Neural cell (in vitro differentiated cells): ENCODE measurements at regions not wholly inside any gene's neighbourhood (a gene's known extent, or its start where the extent isn't known, plus 50 kb on each side); places are given as distances from the start of the nearest gene placed in this dataset.

Experiments
- H2AFZ ChIP-seq: fragments of 200-600, 300-800 bp; sonication (generic), shearing (Covaris generic); 2 replicates; pipeline ENCODE4 v1.6.0; 2014; ENCODE audit warnings: low read depth, mild to moderate bottlenecking, antibody characterized with exemption, low read length, moderate library complexity
- H3F3A ChIP-seq: fragments of 200-600 bp; shearing (Covaris generic); 2 replicates; pipeline ENCODE4 v1.6.1; 2016; ENCODE audit warnings: mild to moderate bottlenecking, moderate library complexity, mixed read lengths, antibody characterized with exemption, low read length; ENCODE audit not compliant: insufficient read depth, poor library complexity, severe bottlenecking
- H3K27ac ChIP-seq: fragments of 200-600, 300-800 bp; sonication (generic), shearing (Covaris generic); 2 replicates; pipeline ENCODE4 v1.5.1; 2014; ENCODE audit warnings: mild to moderate bottlenecking, low read length, moderate library complexity
- H3K27me3 ChIP-seq: fragments of 300-800, 200-600 bp; sonication (generic), shearing (Covaris generic); 2 replicates; pipeline ENCODE4 v1.6.0; 2014; ENCODE audit warnings: mild to moderate bottlenecking, low read depth, low read length, moderate library complexity; ENCODE audit not compliant: insufficient read depth
- H3K36me3 ChIP-seq: fragments of 300-800, 200-600 bp; sonication (generic), shearing (Covaris generic); 2 replicates; pipeline ENCODE4 v1.5.1; 2014; ENCODE audit warnings: mild to moderate bottlenecking, antibody characterized with exemption, low read length, moderate library complexity; ENCODE audit not compliant: insufficient read depth
- H3K4me2 ChIP-seq: fragments of 300-800, 200-600 bp; sonication (generic), shearing (Covaris generic); 2 replicates; pipeline ENCODE4 v1.6.0; 2014; ENCODE audit warnings: mild to moderate bottlenecking, low read length
- H3K4me3 ChIP-seq: fragments of 300-800, 200-600 bp; sonication (generic), shearing (Covaris generic); 2 replicates; pipeline ENCODE4 v1.5.1; 2014; ENCODE audit warnings: mild to moderate bottlenecking, low read length, moderate library complexity
- H3K79me2 ChIP-seq: fragments of 200-600 bp; shearing (Covaris generic); replicated peaks from 2 replicates; pipeline ENCODE4 v1.6.0; 2014; ENCODE audit warnings: mild to moderate bottlenecking, low read length, moderate library complexity; ENCODE audit not compliant: insufficient read depth
- H3K9ac ChIP-seq: fragments of 300-800, 200-600 bp; sonication (generic), shearing (Covaris generic); 2 replicates; pipeline ENCODE4 v1.6.1; 2016; ENCODE audit warnings: mild to moderate bottlenecking, low read length, mixed read lengths
- H3K9me2 ChIP-seq: fragments of 200-600 bp; shearing (Covaris generic); 2 replicates; pipeline ENCODE4 v1.6.1; 2016; ENCODE audit warnings: mild to moderate bottlenecking, low read length, mixed read lengths; ENCODE audit not compliant: insufficient read depth
- H3K9me3 ChIP-seq: fragments of 200-600, 300-800 bp; sonication (generic), shearing (Covaris generic); 2 replicates; pipeline ENCODE4 v1.6.1; 2016; ENCODE audit warnings: mild to moderate bottlenecking, mixed run types, low read length, moderate library complexity, mixed read lengths
- H4K20me1 ChIP-seq: fragments of 200-600 bp; shearing (Covaris generic); 2 replicates; pipeline ENCODE4 v1.6.1; 2016; ENCODE audit warnings: mild to moderate bottlenecking, mixed run types; ENCODE audit not compliant: insufficient read depth
- CTCF ChIP-seq: fragments of 450-650 bp; IDR thresholded peaks from 2 replicates; pipeline ENCODE4 v1.5.1; 2014; ENCODE audit warnings: antibody characterized with exemption, mild to moderate bottlenecking, moderate library complexity; ENCODE audit not compliant: poor library complexity, severe bottlenecking
- EP300 ChIP-seq: fragments of 450-650 bp; conservative IDR thresholded peaks from 2 replicates; pipeline ENCODE4 v1.6.1; 2014; ENCODE audit warnings: antibody characterized with exemption, mild to moderate bottlenecking, moderate library complexity; ENCODE audit not compliant: poor library complexity, severe bottlenecking
- EZH2 ChIP-seq: fragments of 200-600, 300-800 bp; shearing (Covaris generic), sonication (generic); IDR thresholded peaks from 2 replicates; pipeline ENCODE4 v1.6.1; 2014; ENCODE audit warnings: antibody characterized with exemption, low read length, borderline replicate concordance, mild to moderate bottlenecking; ENCODE audit not compliant: insufficient read depth, poor library complexity, severe bottlenecking
- MXI1 ChIP-seq: fragments of 450-650 bp; conservative IDR thresholded peaks from 2 replicates; pipeline ENCODE4 v1.6.1; 2014; ENCODE audit warnings: antibody characterized with exemption, mild to moderate bottlenecking; ENCODE audit not compliant: poor library complexity, severe bottlenecking
- POLR2AphosphoS5 ChIP-seq: IDR thresholded peaks from 2 replicates; pipeline ENCODE4 v1.6.1; 2012
- RAD21 ChIP-seq: fragments of 450-650 bp; conservative IDR thresholded peaks from 2 replicates; pipeline ENCODE4 v1.6.1; 2014; ENCODE audit warnings: antibody characterized with exemption, mild to moderate bottlenecking, moderate library complexity
- REST ChIP-seq: IDR thresholded peaks from 2 replicates; pipeline ENCODE4 v1.6.1; 2012; ENCODE audit warnings: borderline replicate concordance
- SMC3 ChIP-seq: fragments of 450-650 bp; conservative IDR thresholded peaks from 2 replicates; pipeline ENCODE4 v1.6.1; 2014; ENCODE audit warnings: antibody characterized with exemption, mild to moderate bottlenecking, moderate library complexity; ENCODE audit not compliant: poor library complexity
- TAF1 ChIP-seq: IDR thresholded peaks from 2 replicates; pipeline ENCODE4 v1.6.1; 2012; ENCODE audit warnings: low read depth

- no peak overlapping the region for H3K27ac ChIP-seq
- no peak overlapping the region for H3K4me3 ChIP-seq
- no peaks in the 10 kb centered on the region for H4K20me1 ChIP-seq
- H2AFZ ChIP-seq: no peak overlapping the region
- no peak overlapping the region for H3K4me2 ChIP-seq
- H3K9me2 ChIP-seq: no peaks in the 10 kb centered on the region
- no peaks in the 10 kb centered on the region for H3K27me3 ChIP-seq
- no peaks in the 10 kb centered on the region for H3K36me3 ChIP-seq
- no peaks in the 10 kb centered on the region for H3F3A ChIP-seq
- H3K9ac ChIP-seq: no peak overlapping the region
- no peaks in the 10 kb centered on the region for H3K79me2 ChIP-seq
- no peaks in the 10 kb centered on the region for H3K9me3 ChIP-seq
- TF ChIP-seq EP300 (no peak), SMC3 (no peak), MXI1 (no peak), POLR2AphosphoS5 (no peak)
Observed at GRCh38 chr18:29397536-29397935, 1220.6 kb upstream of the CDH2 start.

GRCh38 chr18:29383311-29384273 is 1206.7 kb upstream of the CDH2 start:
- H3K9ac ChIP-seq: no peak overlapping the region
- no peaks in the 10 kb centered on the region for H3K79me2 ChIP-seq
- H3K4me3 ChIP-seq: no peak overlapping the region
- no peaks in the 10 kb centered on the region for H3K36me3 ChIP-seq
- no peak overlapping the region for H2AFZ ChIP-seq
- H3K9me3 ChIP-seq: no peaks in the 10 kb centered on the region
- no peak for TF ChIP-seq TAF1
- no peak for TF ChIP-seq MXI1
- TF ChIP-seq CTCF: no peak
- TF ChIP-seq POLR2AphosphoS5: no peak
- TF ChIP-seq EP300: no peak
- no peak for TF ChIP-seq REST
- TF ChIP-seq EZH2: no peak
- no peak for TF ChIP-seq RAD21
- no peaks in the 10 kb centered on the region for H3F3A ChIP-seq
- H3K9me2 ChIP-seq: no peaks in the 10 kb centered on the region
- no peaks in the 10 kb centered on the region for H4K20me1 ChIP-seq
- H3K27me3 ChIP-seq: no peaks in the 10 kb centered on the region
- H3K27ac ChIP-seq: no peak overlapping the region
- H3K4me2 ChIP-seq: no peak overlapping the region
